HG03439 (cell line): ENCODE measurements at regions not wholly inside any gene's neighbourhood (a gene's known extent, or its start where the extent isn't known, plus 50 kb on each side); places are given as distances from the start of the nearest gene placed in this dataset.
"Not testable (repeated sequence)": the region's sequence is repeated elsewhere in the genome, so short reads cannot be mapped to it uniquely, and the experiment has no call there.

Source experiments
- ATAC-seq: cut with Tn5 transposase; IDR thresholded peaks from one replicate; pipeline ENCODE4 v1.9.1; 2021; ENCODE audit warnings: mild to moderate bottlenecking, moderate library complexity; ENCODE audit not compliant: unreplicated experiment

DNA sequence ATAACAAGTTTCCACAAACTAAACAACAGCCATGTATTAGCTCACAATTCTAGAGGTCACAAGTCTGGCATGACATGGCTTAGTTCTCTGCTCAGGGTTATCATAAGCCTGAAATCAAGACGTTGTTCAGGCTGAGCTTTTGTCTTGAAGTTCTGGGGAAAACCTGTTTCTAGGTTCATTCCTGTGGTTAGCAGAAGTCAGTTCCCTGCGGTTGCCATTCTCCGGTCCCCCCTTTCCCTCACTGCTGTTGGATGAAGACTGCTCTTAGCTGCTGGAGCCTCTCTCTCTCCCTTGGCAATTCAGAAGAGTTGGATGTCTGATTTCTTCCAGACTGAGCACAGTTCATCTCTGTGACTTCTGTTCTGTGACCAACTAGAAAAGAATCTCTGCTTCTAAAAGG is 962.6 kb downstream of the PCDH7 start:
- no peak for ATAC-seq

DNA sequence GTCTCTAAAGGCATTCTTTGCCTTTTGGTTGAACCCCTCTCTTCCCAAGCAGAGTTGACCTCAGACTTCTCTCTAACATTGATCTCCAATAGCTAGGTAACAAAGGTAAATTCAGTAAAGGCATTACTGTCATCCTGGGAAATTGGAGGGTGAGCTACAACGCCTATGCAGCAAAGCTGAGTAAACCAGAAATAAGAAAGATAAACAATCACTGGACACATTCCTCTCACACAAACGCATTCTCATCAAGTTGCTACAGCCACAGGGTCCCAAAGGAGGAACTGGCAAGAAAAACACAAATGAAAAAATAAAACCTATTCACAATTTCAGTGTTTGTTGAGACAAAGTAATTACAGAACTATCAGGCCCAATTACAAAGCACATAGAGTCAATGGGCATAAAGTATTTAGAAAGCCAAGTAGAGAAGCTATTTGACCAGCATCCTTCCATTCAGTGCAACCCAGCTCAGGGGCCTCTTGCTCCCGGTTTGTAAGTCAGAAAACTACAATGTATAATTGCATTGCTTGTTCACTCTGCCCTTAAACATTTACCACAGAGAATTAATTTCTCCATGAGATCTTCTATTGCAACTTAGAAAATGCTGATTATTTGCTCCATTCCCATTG is 967.7 kb downstream of the PCDH7 start:
- no peak for ATAC-seq

DNA sequence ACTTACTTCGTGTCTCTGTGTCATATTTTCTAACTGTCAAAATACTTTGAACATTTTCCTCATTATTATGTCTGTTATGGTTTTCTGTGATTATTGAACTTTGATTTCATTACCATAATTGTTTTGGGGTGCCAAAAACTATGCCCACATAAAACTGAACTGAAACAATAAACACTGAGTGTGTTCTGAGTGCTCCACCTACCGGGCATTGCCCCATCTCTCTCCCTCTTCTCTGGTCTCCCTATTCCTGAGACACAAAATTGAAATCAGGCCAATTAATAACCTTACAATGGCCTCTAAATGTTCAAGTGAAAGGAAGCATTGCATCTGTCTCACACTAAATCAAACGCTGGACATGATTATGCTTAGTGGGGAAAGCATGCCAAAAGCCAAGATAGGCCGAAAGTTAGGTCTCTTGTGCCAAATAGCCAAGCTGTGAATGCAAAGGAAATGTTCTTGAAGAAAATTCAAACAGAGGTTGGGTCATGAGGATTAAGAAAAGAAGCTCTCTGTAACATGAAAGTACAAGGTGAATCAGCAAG is 972.3 kb downstream of the PCDH7 start:
- ATAC-seq, result no peak

DNA sequence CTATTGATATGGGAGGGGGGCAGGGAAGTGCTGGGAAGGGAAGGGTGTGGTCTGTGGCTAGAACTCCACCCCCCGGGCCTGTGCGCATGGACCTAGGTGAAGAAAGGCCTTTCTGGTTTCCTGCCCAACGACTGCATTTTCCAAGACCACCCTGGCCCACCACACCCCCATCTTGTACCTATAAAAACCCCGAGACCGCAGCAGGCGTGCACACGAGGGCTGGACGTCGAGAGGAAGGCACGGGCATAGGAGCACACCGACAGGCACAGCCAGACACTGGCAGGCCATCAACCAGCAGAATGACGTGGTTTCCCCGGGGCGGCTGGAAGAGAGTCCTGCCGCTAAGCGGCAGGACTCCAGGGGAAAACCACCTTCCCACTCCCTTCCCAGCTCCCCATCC is 981.1 kb downstream of the PCDH7 start:
- no peak for ATAC-seq

GRCh38 chr4:31702326-31702725 is 982.2 kb downstream of the PCDH7 start:
- no peak for ATAC-seq

DNA sequence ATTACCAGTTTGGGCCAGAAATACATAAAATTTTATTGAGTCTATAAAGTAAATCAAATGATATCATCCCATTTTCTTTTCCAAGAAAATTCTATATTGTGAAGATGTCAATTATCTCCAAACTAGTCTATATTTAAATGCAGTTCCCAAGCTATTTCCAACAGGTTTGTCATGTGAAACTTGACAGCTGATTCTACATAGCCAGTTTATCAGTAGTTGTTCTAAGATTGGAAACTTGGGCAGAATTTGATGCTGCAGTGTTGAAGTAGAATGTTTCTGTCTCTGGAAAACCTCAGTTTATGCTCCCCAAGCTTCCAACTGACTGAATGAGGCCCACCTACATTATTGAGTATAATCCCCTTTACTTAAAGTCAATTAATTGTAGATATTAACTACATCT is 994.1 kb downstream of the PCDH7 start:
- no peak for ATAC-seq

- no peak for ATAC-seq
These were observed 995.1 kb downstream of the PCDH7 start for GRCh38 chr4:31715302-31715701.

- no peak for ATAC-seq
These were observed 1006.9 kb downstream of the PCDH7 start for GRCh38 chr4:31727030-31727429.

- ATAC-seq, result no peak
These were observed 1014.8 kb downstream of the PCDH7 start for GRCh38 chr4:31735004-31735403.

DNA sequence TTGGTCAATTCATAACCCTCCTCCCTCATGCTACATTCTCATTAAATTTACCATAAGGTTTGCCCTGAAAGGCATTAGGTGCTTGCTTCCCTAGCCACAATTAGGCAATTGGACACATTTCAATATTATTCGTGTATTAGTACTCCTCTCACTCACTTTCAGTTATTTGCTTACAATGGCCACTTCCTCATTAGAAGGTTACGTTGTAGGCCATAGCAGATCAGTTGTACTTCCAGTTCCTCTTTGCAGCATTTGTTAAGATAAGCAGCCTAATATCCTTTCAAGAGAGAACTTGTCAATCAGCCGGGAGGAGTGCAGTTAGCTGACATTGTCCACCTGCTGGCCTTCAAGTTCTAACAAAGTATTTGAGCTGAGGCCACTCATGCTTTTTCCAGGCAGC is 1017.2 kb downstream of the PCDH7 start:
- no peak for ATAC-seq

- no peak for ATAC-seq
These were observed 1021.2 kb downstream of the PCDH7 start for GRCh38 chr4:31741326-31741725.

DNA sequence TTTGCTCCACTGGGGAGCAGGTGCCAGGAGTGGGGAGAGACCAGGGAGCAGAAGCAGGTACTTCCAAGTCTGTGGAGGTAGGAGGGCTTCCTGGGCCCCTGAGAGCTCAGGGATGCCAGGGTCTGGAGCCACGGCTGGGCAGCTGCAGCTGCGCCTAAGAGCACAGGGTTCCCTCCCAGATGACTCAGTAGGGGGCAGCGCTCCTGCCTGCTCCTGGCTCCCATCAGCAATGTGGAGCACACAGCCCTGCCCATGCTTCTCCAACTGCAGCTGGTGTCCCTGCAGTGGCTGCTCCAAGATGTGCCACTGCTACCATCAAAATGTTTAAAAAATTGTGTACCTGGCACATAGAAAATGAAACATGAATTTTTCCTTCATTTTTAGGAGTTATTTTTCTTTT is 1028.2 kb downstream of the PCDH7 start:
- no peak for ATAC-seq

- ATAC-seq, result not testable (repeated sequence)
These were observed 1030.4 kb downstream of the PCDH7 start for GRCh38 chr4:31750581-31750980.

GRCh38 chr4:31755751-31756150 is 1035.6 kb downstream of the PCDH7 start:
- ATAC-seq, result no peak

- ATAC-seq, result no peak
These were observed 1048.6 kb downstream of the PCDH7 start for GRCh38 chr4:31768756-31769155.

- ATAC-seq, result no peak
These were observed 1063.1 kb downstream of the PCDH7 start for GRCh38 chr4:31783311-31783710.

GRCh38 chr4:31784558-31784957 is 1064.4 kb downstream of the PCDH7 start:
- no peak for ATAC-seq

DNA sequence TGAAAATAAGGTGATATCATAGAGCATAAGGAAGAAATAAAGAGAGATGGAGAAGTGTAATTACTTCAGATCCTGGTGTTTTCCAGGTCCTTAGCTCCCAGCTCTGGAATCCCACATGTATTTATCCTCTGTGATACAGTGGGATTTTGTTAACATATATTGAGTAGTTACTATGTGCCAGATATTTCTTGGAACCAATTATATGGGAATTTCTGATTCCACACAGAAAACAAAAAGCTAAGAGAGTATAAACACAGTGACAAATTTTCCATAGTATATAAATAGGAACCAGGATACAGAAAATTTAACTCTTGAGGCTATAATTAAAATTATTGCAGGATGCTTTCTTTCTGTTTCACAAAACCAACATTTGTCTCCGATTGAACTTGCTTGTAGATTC is 1067.5 kb downstream of the PCDH7 start:
- no peak for ATAC-seq

DNA sequence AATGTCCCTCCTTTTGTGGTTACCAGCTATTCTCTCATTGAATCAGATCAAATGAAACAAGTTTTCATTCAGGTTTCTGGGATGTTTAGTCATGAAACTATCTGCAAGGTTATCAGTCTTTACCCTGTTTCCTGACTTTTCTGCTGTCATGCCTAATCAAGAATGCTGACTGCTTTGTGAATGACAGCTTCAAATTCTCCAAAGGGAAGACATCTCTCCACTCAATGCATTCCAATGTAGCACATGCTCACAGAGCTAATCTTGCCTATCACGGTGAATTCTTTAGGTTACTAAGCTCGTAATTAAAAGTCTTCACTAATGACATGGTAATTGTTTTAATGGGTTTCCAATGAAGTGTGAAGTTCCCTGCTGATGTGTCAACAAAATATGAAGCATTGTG is 1068.5 kb downstream of the PCDH7 start:
- ATAC-seq, result no peak

- ATAC-seq, result no peak
These were observed 1071.5 kb downstream of the PCDH7 start for GRCh38 chr4:31791666-31792065.

DNA sequence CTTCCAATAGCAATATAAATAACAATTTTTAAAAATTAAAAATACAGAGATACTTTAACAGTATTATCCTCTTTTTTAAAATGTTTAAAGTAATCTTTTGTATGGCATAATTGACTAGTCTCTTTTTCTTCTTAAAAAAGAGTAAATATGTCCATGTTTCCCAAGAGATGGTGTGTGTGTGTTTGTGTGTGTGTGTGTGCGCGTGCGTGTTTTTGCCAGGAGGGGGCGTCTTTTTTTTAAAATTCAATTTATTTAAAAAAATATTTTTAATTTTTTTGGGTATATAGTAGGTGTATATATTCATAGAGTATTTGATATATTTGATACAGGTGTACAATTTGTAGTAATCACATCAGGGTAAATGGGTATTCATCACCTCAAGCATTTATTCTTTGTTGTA is 1073.7 kb downstream of the PCDH7 start:
- no peak for ATAC-seq

GRCh38 chr4:31797052-31797451 is 1076.9 kb downstream of the PCDH7 start:
- ATAC-seq, result not testable (repeated sequence)

- no peak for ATAC-seq
These were observed 1083.5 kb downstream of the PCDH7 start for GRCh38 chr4:31803526-31804195.
